Activated CD4-positive, alpha-beta T cell treated with anti-CD3 and anti-CD28 coated beads, Interleukin-2, amount 50 U/mL, for 4 hours (primary cell): ENCODE measurements at regions not wholly inside any gene's neighbourhood (a gene's known extent, or its start where the extent isn't known, plus 50 kb on each side); places are given as distances from the start of the nearest gene placed in this dataset.

Experiments used
- DNase-seq, 2 experiments: peaks; one replicate each; pipeline ENCODE4 v3.0.0-alpha.2; 2020

GRCh38 chr3:127483902-127484591 lies 106.5 kb downstream of the TPRA1 start:
- DNase-seq = no peak

GRCh38 chr3:127483005-127483641 lies 107.4 kb downstream of the TPRA1 start:
- DNase-seq = no peak

- DNase-seq = no peak
Observed at GRCh38 chr3:127482216-127483004, 108.1 kb downstream of the TPRA1 start.

GRCh38 chr3:127480196-127480954 lies 110.2 kb downstream of the TPRA1 start:
- no peak for DNase-seq

GRCh38 chr3:127479449-127479848 lies 111.1 kb downstream of the TPRA1 start:
- DNase-seq = no peak

GRCh38 chr3:127478922-127479321 lies 111.6 kb downstream of the TPRA1 start:
- no peak for DNase-seq

GRCh38 chr3:127477396-127477795 lies 113.1 kb downstream of the TPRA1 start:
- no peak for DNase-seq

- no peak for DNase-seq
Observed at GRCh38 chr3:127476936-127477335, 113.6 kb downstream of the TPRA1 start.

GRCh38 chr3:127475975-127476705 lies 114.4 kb downstream of the TPRA1 start:
- no peak for DNase-seq

GRCh38 chr3:127475391-127475790 lies 115.1 kb downstream of the TPRA1 start:
- no peak for DNase-seq

- no peak for DNase-seq
Observed at GRCh38 chr3:127473244-127474024, 117.1 kb downstream of the TPRA1 start.

GRCh38 chr3:127472506-127472905 lies 118.0 kb downstream of the TPRA1 start:
- DNase-seq = no peak

- no peak for DNase-seq
Observed at GRCh38 chr3:127471142-127471541, 119.4 kb downstream of the TPRA1 start.

- DNase-seq = no peak
Observed at GRCh38 chr3:127469760-127470159, 120.8 kb downstream of the TPRA1 start.

- DNase-seq = no peak
Observed at GRCh38 chr3:127467391-127467790, 123.1 kb downstream of the TPRA1 start.

GRCh38 chr3:127464642-127465041 lies 125.9 kb downstream of the TPRA1 start:
- DNase-seq = no peak

- DNase-seq = no peak
Observed at GRCh38 chr3:127462111-127462655, 128.3 kb downstream of the TPRA1 start.

GRCh38 chr3:127461286-127461910 lies 129.1 kb downstream of the TPRA1 start:
- DNase-seq = no peak

- no peak for DNase-seq
Observed at GRCh38 chr3:127459891-127460290, 130.6 kb downstream of the TPRA1 start.

- no peak for DNase-seq
Observed at GRCh38 chr3:127458696-127459604, 131.6 kb downstream of the TPRA1 start.
